GM19372 (cell line): ENCODE measurements at regions not wholly inside any gene's neighbourhood (a gene's known extent, or its start where the extent isn't known, plus 50 kb on each side); places are given as distances from the start of the nearest gene placed in this dataset.

Experiments used
- ATAC-seq: cut with Tn5 transposase; IDR thresholded peaks from one replicate; pipeline ENCODE4 v1.9.1; 2021; ENCODE audit warnings: mild to moderate bottlenecking, low read depth, moderate library complexity; ENCODE audit not compliant: unreplicated experiment

- ATAC-seq: no peak
These were observed 415.8 kb upstream of the DSEL start for GRCh38 chr18:67932271-67932670.

- ATAC-seq: no peak
These were observed 410.7 kb upstream of the DSEL start for GRCh38 chr18:67926929-67927864.

GRCh38 chr18:67924656-67925055 is 408.1 kb upstream of the DSEL start:
- ATAC-seq: no peak

GRCh38 chr18:67919316-67919715 is 402.8 kb upstream of the DSEL start:
- ATAC-seq: no peak

- no peak for ATAC-seq
These were observed 399.6 kb upstream of the DSEL start for GRCh38 chr18:67916097-67916496.

GRCh38 chr18:67913040-67913439 is 396.5 kb upstream of the DSEL start:
- ATAC-seq: no peak

GRCh38 chr18:67901573-67901972 is 385.1 kb upstream of the DSEL start:
- no peak for ATAC-seq

GRCh38 chr18:67896451-67896850 is 379.9 kb upstream of the DSEL start:
- no peak for ATAC-seq

GRCh38 chr18:67893916-67894315 is 377.4 kb upstream of the DSEL start:
- no peak for ATAC-seq

- ATAC-seq: no peak
These were observed 360.4 kb upstream of the DSEL start for GRCh38 chr18:67876871-67877270.

GRCh38 chr18:67875944-67876343 is 359.4 kb upstream of the DSEL start:
- ATAC-seq: no peak

- ATAC-seq: no peak
These were observed 358.5 kb upstream of the DSEL start for GRCh38 chr18:67875060-67875459.

GRCh38 chr18:67865400-67865799 is 348.9 kb upstream of the DSEL start:
- ATAC-seq: no peak

- no peak for ATAC-seq
These were observed 348.3 kb upstream of the DSEL start for GRCh38 chr18:67864677-67865340.

GRCh38 chr18:67862069-67862468 is 345.5 kb upstream of the DSEL start:
- no peak for ATAC-seq

GRCh38 chr18:67854340-67854739 is 337.8 kb upstream of the DSEL start:
- ATAC-seq: no peak

GRCh38 chr18:67846422-67847098 is 330.0 kb upstream of the DSEL start:
- ATAC-seq: no peak

GRCh38 chr18:67845035-67845434 is 328.5 kb upstream of the DSEL start:
- ATAC-seq: no peak

- no peak for ATAC-seq
These were observed 323.9 kb upstream of the DSEL start for GRCh38 chr18:67840379-67840778.

GRCh38 chr18:67818432-67818831 is 301.9 kb upstream of the DSEL start:
- ATAC-seq: no peak

GRCh38 chr18:67815280-67815679 is 298.8 kb upstream of the DSEL start:
- no peak for ATAC-seq
